Activated CD4-positive, alpha-beta T cell treated with anti-CD3 and anti-CD28 coated beads for 36 hours (primary cell): ENCODE measurements at regions not wholly inside any gene's neighbourhood (a gene's known extent, or its start where the extent isn't known, plus 50 kb on each side); places are given as distances from the start of the nearest gene placed in this dataset.

Experiments
- ATAC-seq: fragments of 200-7000 bp; cut with Tn5 transposase; one replicate; pipeline ENCODE4 v1.10.0; 2021; ENCODE audit warnings: mild to moderate bottlenecking, moderate library complexity
- CTCF ChIA-PET: fragments of 350-600 bp; sonication (Branson Sonifier 250); formaldehyde crosslinking; loops from one replicate; lab custom pipeline; 2021; ENCODE audit warnings: antibody characterized with exemption; lab: Charles Lee
- POLR2A ChIA-PET: fragments of 350-600 bp; sonication (Branson Sonifier 250); formaldehyde crosslinking; loops from one replicate; lab custom pipeline; 2021; ENCODE audit warnings: antibody characterized with exemption, inconsistent platforms; lab: Charles Lee
- DNase-seq: peaks from one replicate; pipeline ENCODE4 v3.0.0-alpha.2; 2020
- H3K27ac Mint-ChIP-seq: one replicate; pipeline ENCODE4 v1.8.0; 2021; ENCODE audit warnings: mixed read lengths
- H3K27me3 Mint-ChIP-seq: one replicate; pipeline ENCODE4 v1.8.0; 2021; ENCODE audit warnings: mixed read lengths
- H3K36me3 Mint-ChIP-seq: one replicate; pipeline ENCODE4 v1.8.0; 2021; ENCODE audit warnings: low read depth, mixed read lengths
- H3K4me1 Mint-ChIP-seq: one replicate; pipeline ENCODE4 v1.8.0; 2021; ENCODE audit warnings: mixed read lengths
- H3K4me3 Mint-ChIP-seq: one replicate; pipeline ENCODE4 v1.8.0; 2021; ENCODE audit warnings: mild to moderate bottlenecking, moderate library complexity, mixed read lengths
- H3K9me3 Mint-ChIP-seq: one replicate; pipeline ENCODE4 v1.8.0; 2021; ENCODE audit warnings: low read depth, mixed read lengths
- intact Hi-C, 2 experiments: fragments of 100-400 bp; cut with DNase I in 1 of 2; cut with micrococcal nuclease in 1 of 2; formaldehyde crosslinking; loops; one replicate each; pipeline versions ENCODE4 v1.14.2 to v1.15.1; 2022 to 2024; cut with DNase I, micrococcal nuclease

GRCh38 chr11:27795955-27796861, 96.0 kb upstream of the BDNF start:
- CTCF ChIA-PET = interaction anchor here (0.6 kb wide), 1 partner anchor 134 kb away, joined by 4 read pairs; no protein-coding TSS in a partner anchor
- H3K9me3 Mint-ChIP-seq = no peaks in the 10 kb centered on the region

DNA sequence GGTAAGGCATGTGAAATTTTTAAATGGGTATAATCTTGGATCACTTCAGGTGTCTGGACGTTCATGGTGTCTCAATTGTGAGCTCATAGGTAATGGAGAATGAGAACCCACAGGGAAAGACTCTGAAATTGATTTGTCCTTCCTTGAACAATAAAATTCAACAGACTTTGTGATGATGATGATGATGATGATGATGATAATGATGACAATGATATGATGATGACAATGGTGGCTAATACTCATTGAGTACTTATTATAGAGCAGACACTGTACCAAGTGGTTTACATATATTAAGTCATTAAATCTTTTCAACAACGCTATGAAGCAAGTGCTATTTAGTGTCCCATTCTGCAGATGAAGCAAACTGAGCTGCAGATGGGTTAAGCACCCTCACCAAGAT, 86.6 kb upstream of the BDNF start:
- POLR2A ChIA-PET = no interaction called here
- intact Hi-C loops = no loop called here
- DNase-seq = no peak
- Mint-ChIP-seq H3K9me3 (no peaks in the 10 kb centered on the region), H3K36me3 (no peaks in the 10 kb centered on the region), H3K4me1 (no peaks in the 10 kb centered on the region), H3K4me3 (no peak overlapping the region), H3K27ac (no peak overlapping the region), H3K27me3 (no peaks in the 10 kb centered on the region)
- ATAC-seq = no peak
- CTCF ChIA-PET = no interaction called here

More at GRCh38 chr11:27795955-27796861, 96.0 kb upstream of the BDNF start:
- Mint-ChIP-seq H3K36me3 (no peaks in the 10 kb centered on the region), H3K4me1 (no peaks in the 10 kb centered on the region), H3K27me3 (peaks cover 2% of the 10 kb centered on the region), H3K4me3 (no peak overlapping the region), H3K27ac (no peak overlapping the region)
- intact Hi-C loops = no loop called here
- ATAC-seq = no peak
- DNase-seq = no peak
- POLR2A ChIA-PET = no interaction called here

GRCh38 chr11:27786331-27786730, 86.1 kb upstream of the BDNF start:
- DNase-seq = no peak
- no peak for ATAC-seq
- no peak overlapping the region for H3K4me3 Mint-ChIP-seq
- H3K27me3 Mint-ChIP-seq = no peaks in the 10 kb centered on the region
- no peak overlapping the region for H3K27ac Mint-ChIP-seq
- no peaks in the 10 kb centered on the region for H3K9me3 Mint-ChIP-seq
- ChIA-PET POLR2A (interaction anchor here (0.6 kb wide), 1 partner anchor 556 kb away, joined by 3 read pairs; no protein-coding TSS in a partner anchor), CTCF (no interaction called here)
- no peaks in the 10 kb centered on the region for H3K4me1 Mint-ChIP-seq
- intact Hi-C loops = no loop called here
- no peaks in the 10 kb centered on the region for H3K36me3 Mint-ChIP-seq

DNA sequence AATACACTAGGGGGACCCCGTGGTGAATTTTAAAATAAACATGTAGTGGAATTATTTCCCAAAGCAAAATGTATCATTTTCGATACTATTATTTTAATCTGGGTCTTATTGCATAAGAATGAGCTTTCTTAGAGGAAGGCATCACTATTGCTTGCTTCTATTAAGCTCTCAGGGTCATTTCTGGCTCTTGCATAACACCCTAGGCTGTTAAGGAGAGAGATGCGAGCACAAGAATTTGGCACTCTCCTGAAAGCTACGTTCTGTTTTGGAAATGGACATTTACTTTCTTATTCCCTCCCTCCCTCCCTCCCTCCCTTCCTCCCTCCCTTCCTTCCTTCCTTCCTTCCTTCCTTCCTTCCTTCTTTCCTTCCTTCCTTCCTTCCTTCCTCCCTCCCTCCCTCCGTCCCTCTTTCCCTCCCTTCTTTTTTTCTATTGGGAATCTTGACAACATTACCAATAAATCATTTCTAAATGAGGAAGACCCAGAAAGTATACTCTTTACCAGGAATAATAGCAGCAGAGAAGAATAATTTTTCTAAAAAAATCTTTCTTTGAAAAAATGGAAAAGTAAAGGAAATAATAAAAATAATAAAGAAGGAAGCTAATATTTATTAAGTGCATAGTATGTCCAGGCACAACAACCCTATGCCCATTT, 83.6 kb upstream of the BDNF start:
- H3K27ac Mint-ChIP-seq = no peak overlapping the region
- no peaks in the 10 kb centered on the region for H3K36me3 Mint-ChIP-seq
- POLR2A ChIA-PET = no interaction called here
- peaks cover 2% of the 10 kb centered on the region for H3K27me3 Mint-ChIP-seq
- DNase-seq (no peak), ATAC-seq (no peak)
- H3K9me3 Mint-ChIP-seq = peaks cover 5% of the 10 kb centered on the region
- H3K4me1 Mint-ChIP-seq = no peaks in the 10 kb centered on the region
- CTCF ChIA-PET = no interaction called here
- H3K4me3 Mint-ChIP-seq = no peak overlapping the region
- intact Hi-C loops = no loop called here

GRCh38 chr11:27777033-27777432, 76.8 kb upstream of the BDNF start:
- ATAC-seq (no peak), DNase-seq (no peak)
- Mint-ChIP-seq H3K27ac (no peak overlapping the region), H3K27me3 (peaks cover 2% of the 10 kb centered on the region), H3K9me3 (peaks cover 5% of the 10 kb centered on the region), H3K4me3 (no peak overlapping the region), H3K4me1 (no peaks in the 10 kb centered on the region), H3K36me3 (no peaks in the 10 kb centered on the region)
- intact Hi-C loops = no loop called here
- POLR2A ChIA-PET = no interaction called here
- CTCF ChIA-PET = no interaction called here

- Mint-ChIP-seq H3K9me3 (no peaks in the 10 kb centered on the region), H3K27ac (no peak overlapping the region), H3K4me1 (no peaks in the 10 kb centered on the region), H3K4me3 (no peak overlapping the region), H3K36me3 (no peaks in the 10 kb centered on the region), H3K27me3 (no peaks in the 10 kb centered on the region)
- POLR2A ChIA-PET = no interaction called here
- ATAC-seq (no peak), DNase-seq (no peak)
- CTCF ChIA-PET = no interaction called here
- intact Hi-C loops = no loop called here
Observed at GRCh38 chr11:27773884-27774283, 73.6 kb upstream of the BDNF start.

- Mint-ChIP-seq H3K4me1 (no peaks in the 10 kb centered on the region), H3K27me3 (peaks cover 3% of the 10 kb centered on the region), H3K9me3 (no peaks in the 10 kb centered on the region), H3K36me3 (no peaks in the 10 kb centered on the region), H3K4me3 (no peak overlapping the region), H3K27ac (no peak overlapping the region)
- intact Hi-C loops = no loop called here
- CTCF ChIA-PET = interaction anchor here (0.7 to 1.0 kb wide), 2 partner anchors 9 to 11 kb away, joined by 3 read pairs; no protein-coding TSS in a partner anchor
- no peak for ATAC-seq
- POLR2A ChIA-PET = no interaction called here
- DNase-seq = no peak
Observed at GRCh38 chr11:27771516-27771915, 71.3 kb upstream of the BDNF start.

DNA sequence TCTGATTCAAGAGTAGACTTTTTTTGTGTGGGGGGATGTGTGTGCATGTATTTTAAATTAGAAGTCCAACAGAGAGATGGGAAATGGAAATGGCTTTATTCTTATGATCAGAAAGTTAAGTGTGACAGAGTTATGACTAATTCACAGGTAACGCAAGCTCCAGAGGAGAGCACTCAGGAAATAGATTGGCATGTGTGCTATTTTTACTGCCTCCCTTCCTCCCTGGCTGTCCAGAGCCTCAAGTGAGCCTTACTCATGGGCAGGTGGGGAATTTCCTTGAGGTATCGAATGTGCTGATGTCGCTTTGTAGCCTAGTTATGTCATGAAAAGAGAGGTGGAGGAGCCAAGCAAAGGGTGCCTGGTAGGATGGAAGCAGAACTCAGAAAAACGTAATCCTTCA, 70.3 kb upstream of the BDNF start:
- ChIA-PET CTCF (no interaction called here), POLR2A (no interaction called here)
- no peak overlapping the region for H3K27ac Mint-ChIP-seq
- ATAC-seq (no peak), DNase-seq (no peak)
- H3K4me3 Mint-ChIP-seq = no peak overlapping the region
- peaks cover 3% of the 10 kb centered on the region for H3K27me3 Mint-ChIP-seq
- no peaks in the 10 kb centered on the region for H3K36me3 Mint-ChIP-seq
- no peaks in the 10 kb centered on the region for H3K9me3 Mint-ChIP-seq
- intact Hi-C loops = no loop called here
- H3K4me1 Mint-ChIP-seq = no peaks in the 10 kb centered on the region

GRCh38 chr11:27763736-27764135, 63.5 kb upstream of the BDNF start:
- H3K27me3 Mint-ChIP-seq = peaks cover 5% of the 10 kb centered on the region
- POLR2A ChIA-PET = no interaction called here

DNA sequence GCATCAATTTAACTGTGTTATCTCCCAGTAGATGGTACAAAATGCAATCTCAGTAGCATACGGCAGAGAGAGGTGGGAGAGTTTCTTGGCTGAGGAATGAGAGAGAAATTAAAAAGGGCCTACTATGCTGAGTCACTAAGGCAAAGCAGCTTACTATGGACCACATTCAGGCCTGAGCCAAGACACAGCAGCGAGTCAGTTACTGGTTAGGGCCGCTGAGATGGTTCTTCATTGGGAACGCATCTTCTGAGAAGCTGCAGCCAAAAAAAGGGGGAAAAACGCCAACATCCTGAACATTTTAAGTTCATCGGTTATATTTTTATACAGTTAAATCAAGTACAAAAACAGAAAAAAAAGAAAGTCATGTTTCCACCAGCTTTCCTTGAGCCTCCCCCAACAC, 61.1 kb upstream of the BDNF start:
- Mint-ChIP-seq H3K4me1 (no peaks in the 10 kb centered on the region), H3K27ac (no peak overlapping the region), H3K9me3 (no peaks in the 10 kb centered on the region), H3K4me3 (no peak overlapping the region), H3K27me3 (peaks cover 2% of the 10 kb centered on the region), H3K36me3 (no peaks in the 10 kb centered on the region)
- DNase-seq = no peak
- no peak for ATAC-seq
- ChIA-PET CTCF (no interaction called here), POLR2A (no interaction called here)
- intact Hi-C loops = no loop called here

More at GRCh38 chr11:27763736-27764135, 63.5 kb upstream of the BDNF start:
- H3K4me1 Mint-ChIP-seq = no peaks in the 10 kb centered on the region
- ATAC-seq = no peak
- no peak overlapping the region for H3K27ac Mint-ChIP-seq
- no peak overlapping the region for H3K4me3 Mint-ChIP-seq
- intact Hi-C loops = no loop called here
- CTCF ChIA-PET = no interaction called here
- no peak for DNase-seq
- H3K36me3 Mint-ChIP-seq = no peaks in the 10 kb centered on the region
- no peaks in the 10 kb centered on the region for H3K9me3 Mint-ChIP-seq

- intact Hi-C loops = no loop called here
- Mint-ChIP-seq H3K4me3 (no peak overlapping the region), H3K4me1 (no peaks in the 10 kb centered on the region), H3K27ac (no peak overlapping the region), H3K9me3 (no peaks in the 10 kb centered on the region), H3K27me3 (peaks cover 2% of the 10 kb centered on the region), H3K36me3 (no peaks in the 10 kb centered on the region)
- DNase-seq (no peak), ATAC-seq (no peak)
- CTCF ChIA-PET = no interaction called here
- POLR2A ChIA-PET = no interaction called here
Observed at GRCh38 chr11:27757953-27758352, 57.7 kb upstream of the BDNF start.
